Adipocyte (in vitro differentiated cells): ENCODE measurements at regions not wholly inside any gene's neighbourhood (a gene's known extent, or its start where the extent isn't known, plus 50 kb on each side); places are given as distances from the start of the nearest gene placed in this dataset.

Experiments used
- DNase-seq: peaks from one replicate; pipeline ENCODE4 v3.0.0-alpha.2; 2015; ENCODE audit warnings: low read depth
- H3K27me3 ChIP-seq: replicated peaks from 2 replicates; pipeline ENCODE4 v1.7.0; 2013; ENCODE audit warnings: mild to moderate bottlenecking, low read length, moderate library complexity; ENCODE audit not compliant: control insufficient read depth, insufficient read depth
- H3K36me3 ChIP-seq: 2 replicates; pipeline ENCODE4 v1.7.0; 2013; ENCODE audit warnings: low read length, mild to moderate bottlenecking, moderate library complexity; ENCODE audit not compliant: control insufficient read depth, insufficient read depth, severe bottlenecking
- H3K4me1 ChIP-seq: 2 replicates; pipeline ENCODE4 v1.7.0; 2013; ENCODE audit warnings: mild to moderate bottlenecking, low read length, moderate library complexity; ENCODE audit not compliant: control insufficient read depth, insufficient read depth
- H3K4me3 ChIP-seq: 2 replicates; pipeline ENCODE4 v1.7.0; 2013; ENCODE audit warnings: mild to moderate bottlenecking, low read length, moderate library complexity
- H3K9ac ChIP-seq: 2 replicates; pipeline ENCODE4 v1.7.0; 2013; ENCODE audit warnings: mild to moderate bottlenecking, low read length, moderate library complexity
- H3K9me3 ChIP-seq: 2 replicates; pipeline ENCODE4 v1.7.0; 2013; ENCODE audit warnings: mild to moderate bottlenecking, low read length, moderate library complexity; ENCODE audit not compliant: control insufficient read depth

- no peak for DNase-seq
- Histone ChIP-seq H3K27me3 (no peaks in the 10 kb centered on the region), H3K4me1 (peaks cover 4% of the 10 kb centered on the region), H3K9ac (no peak overlapping the region), H3K9me3 (no peaks in the 10 kb centered on the region), H3K4me3 (no peak overlapping the region), H3K36me3 (no peaks in the 10 kb centered on the region)
Measured at GRCh38 chr4:3353752-3354454, 61.1 kb downstream of the RGS12 start.

- DNase-seq, result no peak
- Histone ChIP-seq H3K36me3 (no peaks in the 10 kb centered on the region), H3K4me1 (peaks cover 4% of the 10 kb centered on the region), H3K9ac (no peak overlapping the region), H3K4me3 (no peak overlapping the region), H3K27me3 (no peaks in the 10 kb centered on the region), H3K9me3 (no peaks in the 10 kb centered on the region)
Measured at GRCh38 chr4:3354455-3354811, 61.6 kb downstream of the RGS12 start.

- no peak overlapping the region for H3K4me3 ChIP-seq
- peaks cover 4% of the 10 kb centered on the region for H3K4me1 ChIP-seq
- H3K9me3 ChIP-seq, result no peaks in the 10 kb centered on the region
- H3K9ac ChIP-seq, result no peak overlapping the region
- DNase-seq, result no peak
- H3K36me3 ChIP-seq, result no peaks in the 10 kb centered on the region
- no peaks in the 10 kb centered on the region for H3K27me3 ChIP-seq
Measured at GRCh38 chr4:3355266-3355748, 62.5 kb downstream of the RGS12 start.

- DNase-seq, result no peak
- Histone ChIP-seq H3K36me3 (no peaks in the 10 kb centered on the region), H3K27me3 (no peaks in the 10 kb centered on the region), H3K9ac (no peak overlapping the region), H3K4me3 (no peak overlapping the region), H3K9me3 (no peaks in the 10 kb centered on the region), H3K4me1 (peaks cover 4% of the 10 kb centered on the region)
Measured at GRCh38 chr4:3358656-3359055, 65.8 kb downstream of the RGS12 start.

GRCh38 chr4:3360777-3361176 is 68.0 kb downstream of the RGS12 start:
- no peaks in the 10 kb centered on the region for H3K27me3 ChIP-seq
- H3K36me3 ChIP-seq, result no peaks in the 10 kb centered on the region
- H3K9ac ChIP-seq, result no peak overlapping the region
- no peak overlapping the region for H3K4me3 ChIP-seq
- no peak for DNase-seq
- H3K4me1 ChIP-seq, result no peaks in the 10 kb centered on the region
- H3K9me3 ChIP-seq, result no peaks in the 10 kb centered on the region

GRCh38 chr4:3361406-3361805 is 68.6 kb downstream of the RGS12 start:
- Histone ChIP-seq H3K36me3 (no peaks in the 10 kb centered on the region), H3K4me3 (no peak overlapping the region), H3K4me1 (no peaks in the 10 kb centered on the region), H3K9me3 (no peaks in the 10 kb centered on the region), H3K27me3 (no peaks in the 10 kb centered on the region), H3K9ac (no peak overlapping the region)
- no peak for DNase-seq

- no peaks in the 10 kb centered on the region for H3K36me3 ChIP-seq
- no peaks in the 10 kb centered on the region for H3K9me3 ChIP-seq
- DNase-seq, result no peak
- no peaks in the 10 kb centered on the region for H3K4me1 ChIP-seq
- no peak overlapping the region for H3K9ac ChIP-seq
- H3K27me3 ChIP-seq, result no peaks in the 10 kb centered on the region
- H3K4me3 ChIP-seq, result no peak overlapping the region
Measured at GRCh38 chr4:3361896-3362295, 69.1 kb downstream of the RGS12 start.

GRCh38 chr4:3362431-3363287 is 69.8 kb downstream of the RGS12 start:
- H3K9ac ChIP-seq, result no peak overlapping the region
- H3K4me3 ChIP-seq, result no peak overlapping the region
- no peaks in the 10 kb centered on the region for H3K27me3 ChIP-seq
- H3K36me3 ChIP-seq, result no peaks in the 10 kb centered on the region
- no peak for DNase-seq
- H3K9me3 ChIP-seq, result no peaks in the 10 kb centered on the region
- no peaks in the 10 kb centered on the region for H3K4me1 ChIP-seq

- Histone ChIP-seq H3K4me3 (no peak overlapping the region), H3K36me3 (no peaks in the 10 kb centered on the region), H3K27me3 (no peaks in the 10 kb centered on the region), H3K9ac (no peak overlapping the region), H3K9me3 (no peaks in the 10 kb centered on the region), H3K4me1 (no peaks in the 10 kb centered on the region)
- no peak for DNase-seq
Measured at GRCh38 chr4:3363411-3364141, 70.8 kb downstream of the RGS12 start.

GRCh38 chr4:3364199-3364598 is 71.4 kb downstream of the RGS12 start:
- Histone ChIP-seq H3K4me3 (no peak overlapping the region), H3K27me3 (no peaks in the 10 kb centered on the region), H3K4me1 (peaks cover 3% of the 10 kb centered on the region), H3K9ac (no peak overlapping the region), H3K36me3 (no peaks in the 10 kb centered on the region), H3K9me3 (no peaks in the 10 kb centered on the region)
- DNase-seq, result no peak

- H3K27me3 ChIP-seq, result no peaks in the 10 kb centered on the region
- H3K9me3 ChIP-seq, result no peaks in the 10 kb centered on the region
- peaks cover 9% of the 10 kb centered on the region for H3K4me1 ChIP-seq
- H3K4me3 ChIP-seq, result no peak overlapping the region
- H3K9ac ChIP-seq, result no peak overlapping the region
- no peaks in the 10 kb centered on the region for H3K36me3 ChIP-seq
- no peak for DNase-seq
Measured at GRCh38 chr4:3364634-3365314, 72.0 kb downstream of the RGS12 start.
